Hepatocyte (in vitro differentiated cells): ENCODE measurements at regions not wholly inside any gene's neighbourhood (a gene's known extent, or its start where the extent isn't known, plus 50 kb on each side); places are given as distances from the start of the nearest gene placed in this dataset.

Experiments
- CTCF ChIP-seq: fragments of 200-600 bp; sonication (generic); IDR thresholded peaks from 2 replicates; pipeline ENCODE4 v1.5.1; 2016; ENCODE audit warnings: antibody characterized with exemption, mild to moderate bottlenecking; ENCODE audit not compliant: poor library complexity
- EZH2 ChIP-seq: fragments of 200-600 bp; sonication (generic); IDR thresholded peaks from 2 replicates; pipeline ENCODE4 v1.6.1; 2016; ENCODE audit warnings: antibody characterized with exemption, mild to moderate bottlenecking, borderline replicate concordance
- EZH2phosphoT487 ChIP-seq: fragments of 200-600 bp; sonication (generic); IDR thresholded peaks from one replicate; pipeline ENCODE4 v1.6.1; 2018; ENCODE audit warnings: antibody characterized with exemption, mild to moderate bottlenecking, low read depth, moderate library complexity; ENCODE audit not compliant: unreplicated experiment, severe bottlenecking

GRCh38 chr12:90574676-90575075 lies 380.3 kb downstream of the CCER1 start:
- TF ChIP-seq CTCF (no peak), EZH2 (no peak), EZH2phosphoT487 (no peak)
